Brain microvascular endothelial cell (primary cell): ENCODE measurements at regions not wholly inside any gene's neighbourhood (a gene's known extent, or its start where the extent isn't known, plus 50 kb on each side); places are given as distances from the start of the nearest gene placed in this dataset.

Experiments
- DNase-seq: peaks from one replicate; pipeline ENCODE4 v3.0.0-alpha.2; 2020
- H3K27ac ChIP-seq: fragments of 250-450 bp; sonication (Bioruptor Pico); 2 replicates; pipeline ENCODE4 v1.5.1; 2020; ENCODE audit warnings: mild to moderate bottlenecking, moderate library complexity
- H3K27me3 ChIP-seq: fragments of 250-450 bp; sonication (Bioruptor Pico); replicated peaks from 2 replicates; pipeline ENCODE4 v1.5.1; 2020; ENCODE audit warnings: mild to moderate bottlenecking
- H3K36me3 ChIP-seq: fragments of 250-450 bp; sonication (Bioruptor Pico); replicated peaks from 2 replicates; pipeline ENCODE4 v1.5.1; 2020; ENCODE audit warnings: mild to moderate bottlenecking
- H3K4me3 ChIP-seq: 2 replicates; pipeline ENCODE4 v1.5.1; 2011; ENCODE audit warnings: low read depth, mild to moderate bottlenecking, control low read depth, low read length, moderate library complexity
- CTCF ChIP-seq: IDR thresholded peaks from 2 replicates; pipeline ENCODE4 v1.5.1; 2011; ENCODE audit warnings: low read depth, mild to moderate bottlenecking, moderate library complexity, low read length, control low read depth, inconsistent platforms; ENCODE audit errors: missing control alignments
- in situ Hi-C: cut with HindIII; loops from 2 replicates; pipeline ENCODE4 v1.10.0; 2017; ENCODE audit warnings: low sequenced_read_pairs, low pct_ligation_motif_present

- H3K27me3 ChIP-seq, result no peaks in the 10 kb centered on the region
- no peak overlapping the region for H3K4me3 ChIP-seq
- no peaks in the 10 kb centered on the region for H3K36me3 ChIP-seq
- DNase-seq, result no peak
- in situ Hi-C loops, result no loop called here
- no peak overlapping the region for H3K27ac ChIP-seq
- TF ChIP-seq CTCF, result no peak
Observed at GRCh38 chr3:72554689-72555088, 293.6 kb downstream of the SHQ1 start.

- H3K4me3 ChIP-seq, result no peak overlapping the region
- H3K27ac ChIP-seq, result no peak overlapping the region
- no peak for TF ChIP-seq CTCF
- DNase-seq, result no peak
- no peaks in the 10 kb centered on the region for H3K27me3 ChIP-seq
- H3K36me3 ChIP-seq, result no peaks in the 10 kb centered on the region
- in situ Hi-C loops, result no loop called here
Observed at GRCh38 chr3:72553298-72553697, 294.9 kb downstream of the SHQ1 start.

GRCh38 chr3:72550582-72551262, 297.5 kb downstream of the SHQ1 start:
- in situ Hi-C loops, result no loop called here
- no peak overlapping the region for H3K27ac ChIP-seq

GRCh38 chr3:72549761-72550581, 298.3 kb downstream of the SHQ1 start:
- no peak for DNase-seq
- Histone ChIP-seq H3K27ac (no peak overlapping the region), H3K4me3 (no peak overlapping the region), H3K27me3 (no peaks in the 10 kb centered on the region), H3K36me3 (no peaks in the 10 kb centered on the region)
- no peak for TF ChIP-seq CTCF
- in situ Hi-C loops, result no loop called here

More at GRCh38 chr3:72550582-72551262, 297.5 kb downstream of the SHQ1 start:
- Histone ChIP-seq H3K4me3 (no peak overlapping the region), H3K36me3 (no peaks in the 10 kb centered on the region), H3K27me3 (no peaks in the 10 kb centered on the region)
- TF ChIP-seq CTCF, result no peak
- DNase-seq, result no peak

- no peak overlapping the region for H3K27ac ChIP-seq
- in situ Hi-C loops, result no loop called here
Observed at GRCh38 chr3:72548981-72549380, 299.3 kb downstream of the SHQ1 start.

More at GRCh38 chr3:72548981-72549380, 299.3 kb downstream of the SHQ1 start:
- no peak for DNase-seq
- H3K36me3 ChIP-seq, result no peaks in the 10 kb centered on the region
- no peak overlapping the region for H3K4me3 ChIP-seq
- no peaks in the 10 kb centered on the region for H3K27me3 ChIP-seq
- TF ChIP-seq CTCF, result no peak
